K562 (cell line): ENCODE measurements at regions not wholly inside any gene's neighbourhood (a gene's known extent, or its start where the extent isn't known, plus 50 kb on each side); places are given as distances from the start of the nearest gene placed in this dataset.

Experiments used
- KAT8 ChIP-seq: fragments of 450-650 bp; IDR thresholded peaks from 2 replicates; pipeline ENCODE4 v1.6.1; 2016; ENCODE audit warnings: low read depth, mild to moderate bottlenecking
- MBD2 ChIP-seq: sonication (generic); IDR thresholded peaks from 2 replicates; pipeline ENCODE4 v1.6.1; 2016; ENCODE audit warnings: low read depth, borderline replicate concordance
- NR2C2 ChIP-seq, 2 experiments: fragments of 200-800 bp in 1 of 2; sonication (Bioruptor generic) in 1 of 2; sonication (generic) in 1 of 2; formaldehyde crosslinking in 1 of 2; IDR thresholded peaks; 2 replicates each; pipeline versions ENCODE4 v1.6.1 to v1.8.0; 2016 to 2022; ENCODE audit warnings: mild to moderate bottlenecking in 1 of 2, missing compliant biosample characterization in 1 of 2, missing genetic modification characterization in 1 of 2, missing genetic modification reagents in 1 of 2
- TF ChIP-seq, protein P1 (sequence below), 3 experiments: IDR thresholded peaks in 2 of 3; conservative IDR thresholded peaks in 1 of 3; 2 replicates each; pipeline ENCODE4 v1.5.1; 2011 to 2012; ENCODE audit warnings: low read length in 3 of 3, mild to moderate bottlenecking in 3 of 3, control low read depth in 2 of 3, improper control_type of control experiment in 1 of 3, inconsistent platforms in 1 of 3, low read depth in 1 of 3, mixed read lengths in 1 of 3, moderate library complexity in 1 of 3; ENCODE audit not compliant: insufficient read depth in 2 of 3

DNA sequence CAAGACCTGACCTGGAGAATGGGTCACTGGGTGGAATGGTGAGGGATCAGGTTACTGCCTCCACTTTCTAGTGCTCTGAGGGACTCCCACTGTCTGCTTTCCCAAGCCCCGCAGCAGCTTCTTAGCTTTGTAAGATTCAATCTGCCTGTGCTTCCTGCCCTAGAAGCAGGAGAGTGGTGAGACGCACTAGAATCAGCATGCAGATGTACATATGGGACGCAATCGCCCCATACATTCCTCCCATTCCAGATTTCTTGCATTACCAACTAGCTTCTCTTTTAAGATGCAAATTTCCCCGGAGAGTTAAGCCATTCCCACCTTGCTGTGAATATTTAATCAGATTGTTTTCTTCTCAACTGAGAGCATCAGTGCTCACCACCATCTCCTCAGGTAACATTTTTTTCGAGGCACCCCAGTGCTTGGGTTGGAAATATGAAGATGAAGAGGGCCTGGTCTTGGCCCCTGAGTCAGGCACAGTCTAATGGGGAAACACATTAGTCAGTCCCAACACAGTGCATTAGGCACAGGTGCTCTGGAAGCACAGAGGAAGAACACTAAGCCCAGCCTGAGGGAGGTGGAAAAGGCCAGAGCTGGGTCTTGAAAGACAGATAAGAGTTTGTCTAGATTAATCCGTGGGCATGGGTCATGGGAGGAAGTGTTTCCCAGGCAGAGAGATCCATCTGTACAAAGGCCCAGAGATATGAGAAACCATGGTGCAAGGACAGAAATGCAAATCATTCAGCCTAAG is 66.7 kb upstream of the PRPS1 start:
- TF ChIP-seq NR2C2 (CRISPR knock-in tag; IDR thresholded peaks at IDR 0.05) (no peak), NR2C2 (tag; IDR thresholded peaks at IDR 0.05) (no peak), MBD2 (no peak), KAT8 (no peak)
- TF ChIP-seq, protein P1, sequence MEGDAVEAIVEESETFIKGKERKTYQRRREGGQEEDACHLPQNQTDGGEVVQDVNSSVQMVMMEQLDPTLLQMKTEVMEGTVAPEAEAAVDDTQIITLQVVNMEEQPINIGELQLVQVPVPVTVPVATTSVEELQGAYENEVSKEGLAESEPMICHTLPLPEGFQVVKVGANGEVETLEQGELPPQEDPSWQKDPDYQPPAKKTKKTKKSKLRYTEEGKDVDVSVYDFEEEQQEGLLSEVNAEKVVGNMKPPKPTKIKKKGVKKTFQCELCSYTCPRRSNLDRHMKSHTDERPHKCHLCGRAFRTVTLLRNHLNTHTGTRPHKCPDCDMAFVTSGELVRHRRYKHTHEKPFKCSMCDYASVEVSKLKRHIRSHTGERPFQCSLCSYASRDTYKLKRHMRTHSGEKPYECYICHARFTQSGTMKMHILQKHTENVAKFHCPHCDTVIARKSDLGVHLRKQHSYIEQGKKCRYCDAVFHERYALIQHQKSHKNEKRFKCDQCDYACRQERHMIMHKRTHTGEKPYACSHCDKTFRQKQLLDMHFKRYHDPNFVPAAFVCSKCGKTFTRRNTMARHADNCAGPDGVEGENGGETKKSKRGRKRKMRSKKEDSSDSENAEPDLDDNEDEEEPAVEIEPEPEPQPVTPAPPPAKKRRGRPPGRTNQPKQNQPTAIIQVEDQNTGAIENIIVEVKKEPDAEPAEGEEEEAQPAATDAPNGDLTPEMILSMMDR (IDR thresholded peaks at IDR 0.05 in 2 of 3, conservative IDR thresholded peaks at IDR 0.05 in 1 of 3; ENCODE audit: insufficient read depth in 2 of 3, low read depth in 1 of 3, low read length in 3 of 3): no peak
